NCI-H2227 treated with DMSO at 0.1 percent for 48 hours (cell line): ENCODE measurements at regions not wholly inside any gene's neighbourhood (a gene's known extent, or its start where the extent isn't known, plus 50 kb on each side); places are given as distances from the start of the nearest gene placed in this dataset.

Experiments used
- DNase-seq: peaks from one replicate; lab custom pipeline; 2025; lab: John Stamatoyannopoulos, UW

GRCh38 chr12:75900781-75901254 lies 130.8 kb downstream of the PHLDA1 start:
- DNase-seq, result peak; percentile 22

- no peak for DNase-seq
Observed at GRCh38 chr12:75900226-75900625, 131.3 kb downstream of the PHLDA1 start.

- no peak for DNase-seq
Observed at GRCh38 chr12:75894965-75895754, 136.4 kb downstream of the PHLDA1 start.

- DNase-seq, result no peak
Observed at GRCh38 chr12:75893765-75894164, 137.8 kb downstream of the PHLDA1 start.

GRCh38 chr12:75892731-75893408 lies 138.7 kb downstream of the PHLDA1 start:
- DNase-seq, result no peak

- DNase-seq, result no peak
Observed at GRCh38 chr12:75891072-75891471, 140.5 kb downstream of the PHLDA1 start.

GRCh38 chr12:75890660-75891059 lies 140.9 kb downstream of the PHLDA1 start:
- no peak for DNase-seq

GRCh38 chr12:75890141-75890540 lies 141.4 kb downstream of the PHLDA1 start:
- DNase-seq, result no peak

- peak; percentile 42 for DNase-seq
Observed at GRCh38 chr12:75888874-75889613, 142.5 kb downstream of the PHLDA1 start.

- no peak for DNase-seq
Observed at GRCh38 chr12:75888399-75888798, 143.2 kb downstream of the PHLDA1 start.

- no peak for DNase-seq
Observed at GRCh38 chr12:75887979-75888378, 143.6 kb downstream of the PHLDA1 start.

- no peak for DNase-seq
Observed at GRCh38 chr12:75884465-75884985, 147.1 kb downstream of the PHLDA1 start.

GRCh38 chr12:75883241-75883640 lies 148.3 kb downstream of the PHLDA1 start:
- DNase-seq, result no peak

- DNase-seq, result no peak
Observed at GRCh38 chr12:75882421-75882820, 149.2 kb downstream of the PHLDA1 start.

- no peak for DNase-seq
Observed at GRCh38 chr12:75881920-75882319, 149.7 kb downstream of the PHLDA1 start.

- DNase-seq, result peak; percentile 98
Observed at GRCh38 chr12:75877763-75878621, 153.6 kb downstream of the PHLDA1 start.

- DNase-seq, result no peak
Observed at GRCh38 chr12:75876832-75877762, 154.5 kb downstream of the PHLDA1 start.

- no peak for DNase-seq
Observed at GRCh38 chr12:75874441-75874840, 157.1 kb downstream of the PHLDA1 start.

GRCh38 chr12:75872762-75873161 lies 158.8 kb downstream of the PHLDA1 start:
- no peak for DNase-seq

GRCh38 chr12:75870878-75871277 lies 160.7 kb downstream of the PHLDA1 start:
- no peak for DNase-seq
